GM12865 (cell line): ENCODE measurements at regions not wholly inside any gene's neighbourhood (a gene's known extent, or its start where the extent isn't known, plus 50 kb on each side); places are given as distances from the start of the nearest gene placed in this dataset.

Experiments used
- DNase-seq: peaks from one replicate; pipeline ENCODE4 v3.0.0; 2010; ENCODE audit warnings: low read depth
- H3K4me3 ChIP-seq: 2 replicates; pipeline ENCODE4 v1.5.1; 2011; ENCODE audit warnings: mild to moderate bottlenecking, low read depth, low read length, control low read depth
- CTCF ChIP-seq: IDR thresholded peaks from 2 replicates; pipeline ENCODE4 v1.5.1; 2011; ENCODE audit warnings: low read length, control low read depth, low read depth, inconsistent platforms; ENCODE audit not compliant: insufficient read depth; ENCODE audit errors: missing control alignments

- no peak overlapping the region for H3K4me3 ChIP-seq
- DNase-seq: no peak
- TF ChIP-seq CTCF: no peak
Measured at GRCh38 chr2:45177870-45178269, 168.6 kb upstream of the SIX2 start.

- no peak for DNase-seq
- no peak overlapping the region for H3K4me3 ChIP-seq
- no peak for TF ChIP-seq CTCF
Measured at GRCh38 chr2:45176390-45176789, 167.1 kb upstream of the SIX2 start.

- peak; percentile 18 for DNase-seq
- no peak for TF ChIP-seq CTCF
Measured at GRCh38 chr2:45173513-45173912, 164.3 kb upstream of the SIX2 start.

GRCh38 chr2:45172760-45173392, 163.6 kb upstream of the SIX2 start:
- no peak overlapping the region for H3K4me3 ChIP-seq
- TF ChIP-seq CTCF: no peak
- no peak for DNase-seq

More at GRCh38 chr2:45173513-45173912, 164.3 kb upstream of the SIX2 start:
- no peak overlapping the region for H3K4me3 ChIP-seq

GRCh38 chr2:45172142-45172541, 162.9 kb upstream of the SIX2 start:
- DNase-seq: no peak
- H3K4me3 ChIP-seq: no peak overlapping the region

GRCh38 chr2:45171136-45171501, 161.9 kb upstream of the SIX2 start:
- no peak overlapping the region for H3K4me3 ChIP-seq
- no peak for DNase-seq
- no peak for TF ChIP-seq CTCF

More at GRCh38 chr2:45172142-45172541, 162.9 kb upstream of the SIX2 start:
- TF ChIP-seq CTCF: no peak
